ENCODE measurements at regions not wholly inside any gene's neighbourhood (a gene's known extent, or its start where the extent isn't known, plus 50 kb on each side); places are given as distances from the start of the nearest gene placed in this dataset.

DNA sequence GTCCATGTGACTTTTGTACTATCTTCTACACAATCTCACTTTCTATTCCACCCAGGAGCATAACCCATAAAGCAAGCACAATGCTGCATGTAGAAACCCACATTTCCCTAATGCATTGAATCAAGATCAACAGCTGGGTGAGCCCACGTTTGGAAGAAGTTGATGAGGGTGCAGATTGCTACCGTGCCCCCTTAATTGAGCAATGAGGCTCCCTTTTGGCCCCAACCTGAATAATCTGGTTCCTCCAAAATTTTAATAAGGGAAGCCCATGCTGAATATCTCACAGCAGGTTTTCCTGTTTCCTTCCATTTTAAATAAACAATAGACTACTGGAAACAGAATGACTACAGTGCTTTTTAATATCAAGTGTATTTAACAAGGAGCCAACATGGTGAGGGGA lies 403.6 kb upstream of the SGCG start:
- TF ChIP-seq, protein P1, sequence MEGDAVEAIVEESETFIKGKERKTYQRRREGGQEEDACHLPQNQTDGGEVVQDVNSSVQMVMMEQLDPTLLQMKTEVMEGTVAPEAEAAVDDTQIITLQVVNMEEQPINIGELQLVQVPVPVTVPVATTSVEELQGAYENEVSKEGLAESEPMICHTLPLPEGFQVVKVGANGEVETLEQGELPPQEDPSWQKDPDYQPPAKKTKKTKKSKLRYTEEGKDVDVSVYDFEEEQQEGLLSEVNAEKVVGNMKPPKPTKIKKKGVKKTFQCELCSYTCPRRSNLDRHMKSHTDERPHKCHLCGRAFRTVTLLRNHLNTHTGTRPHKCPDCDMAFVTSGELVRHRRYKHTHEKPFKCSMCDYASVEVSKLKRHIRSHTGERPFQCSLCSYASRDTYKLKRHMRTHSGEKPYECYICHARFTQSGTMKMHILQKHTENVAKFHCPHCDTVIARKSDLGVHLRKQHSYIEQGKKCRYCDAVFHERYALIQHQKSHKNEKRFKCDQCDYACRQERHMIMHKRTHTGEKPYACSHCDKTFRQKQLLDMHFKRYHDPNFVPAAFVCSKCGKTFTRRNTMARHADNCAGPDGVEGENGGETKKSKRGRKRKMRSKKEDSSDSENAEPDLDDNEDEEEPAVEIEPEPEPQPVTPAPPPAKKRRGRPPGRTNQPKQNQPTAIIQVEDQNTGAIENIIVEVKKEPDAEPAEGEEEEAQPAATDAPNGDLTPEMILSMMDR (IDR thresholded peaks at IDR 0.05; ENCODE audit: low read depth, low read length): no peak

GRCh38 chr13:22789027-22789593 lies 391.7 kb upstream of the SGCG start:
- no peak overlapping the region for H3K4me3 ChIP-seq (ENCODE audit: low read depth, low read length)
- TF ChIP-seq, protein P1 (IDR thresholded peaks at IDR 0.05; ENCODE audit: low read depth, low read length): no peak

More for the DNA sequence above, 403.6 kb upstream of the SGCG start:
- no peak overlapping the region for H3K4me3 ChIP-seq (ENCODE audit: low read depth, low read length)

- no peak overlapping the region for H3K4me3 ChIP-seq (ENCODE audit: low read depth, low read length)
- TF ChIP-seq, protein P1 (IDR thresholded peaks at IDR 0.05; ENCODE audit: low read depth, low read length): no peak
Measured at GRCh38 chr13:22789916-22790315, 390.9 kb upstream of the SGCG start.

DNA sequence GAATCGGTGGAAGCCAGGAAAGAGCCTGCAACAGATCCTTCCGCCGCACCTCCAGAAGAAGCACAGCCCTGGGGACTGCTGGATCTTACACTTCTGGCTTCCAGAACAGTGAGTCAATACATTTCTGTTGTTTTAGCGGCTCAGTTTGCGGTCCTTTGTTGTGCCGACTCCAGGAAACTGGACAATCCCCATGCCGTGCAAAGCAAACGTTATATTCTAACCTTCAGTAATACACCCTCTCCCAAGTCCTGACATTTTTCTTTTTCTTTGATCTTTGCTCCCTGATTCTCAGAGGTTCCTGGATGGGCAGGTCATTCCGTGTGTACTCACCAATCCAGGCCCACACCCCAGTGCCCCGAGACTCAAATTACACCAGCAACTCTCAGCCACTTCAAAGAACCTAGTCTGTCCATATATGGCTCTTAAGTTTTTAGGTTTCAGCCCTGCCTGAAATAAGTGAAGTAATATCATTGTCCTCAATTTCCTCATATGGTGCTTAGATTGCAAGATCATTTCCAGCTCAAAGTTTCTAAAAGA lies 387.1 kb upstream of the SGCG start:
- TF ChIP-seq, protein P1 (IDR thresholded peaks at IDR 0.05; ENCODE audit: low read depth, low read length): no peak
- H3K4me3 ChIP-seq (ENCODE audit: low read depth, low read length): no peak overlapping the region

- TF ChIP-seq, protein P1 (IDR thresholded peaks at IDR 0.05; ENCODE audit: low read depth, low read length): no peak
- no peak overlapping the region for H3K4me3 ChIP-seq (ENCODE audit: low read depth, low read length)
Measured at GRCh38 chr13:22800526-22801401, 380.0 kb upstream of the SGCG start.

- TF ChIP-seq, protein P1 (IDR thresholded peaks at IDR 0.05; ENCODE audit: low read depth, low read length): no peak
- H3K4me3 ChIP-seq (ENCODE audit: low read depth, low read length): no peak overlapping the region
Measured at GRCh38 chr13:22801402-22802003, 379.3 kb upstream of the SGCG start.

Measured in WI38 (cell line).